Activated B cell treated with CpG ODN at 0.5 μM for 24 hours (primary cell): ENCODE measurements at regions not wholly inside any gene's neighbourhood (a gene's known extent, or its start where the extent isn't known, plus 50 kb on each side); places are given as distances from the start of the nearest gene placed in this dataset.

Source experiments
- ATAC-seq: fragments of 200-7000 bp; cut with Tn5 transposase; one replicate; pipeline ENCODE4 v1.10.0; 2021; ENCODE audit warnings: low read depth, mild to moderate bottlenecking, moderate library complexity
- CTCF ChIA-PET: fragments of 350-600 bp; sonication (Branson Sonifier 250); formaldehyde crosslinking; loops from one replicate; lab custom pipeline; 2021; ENCODE audit warnings: antibody characterized with exemption; lab: Charles Lee
- POLR2A ChIA-PET: fragments of 350-600 bp; sonication (Branson Sonifier 250); formaldehyde crosslinking; loops from one replicate; lab custom pipeline; 2021; ENCODE audit warnings: antibody characterized with exemption; lab: Charles Lee
- DNase-seq: peaks from one replicate; pipeline ENCODE4 v3.0.0; 2022
- H3K27ac Mint-ChIP-seq: one replicate; pipeline ENCODE4 v1.8.0; 2020; ENCODE audit warnings: mixed read lengths
- H3K27me3 Mint-ChIP-seq: one replicate; pipeline ENCODE4 v1.8.0; 2021; ENCODE audit warnings: mixed read lengths
- H3K36me3 Mint-ChIP-seq: one replicate; pipeline ENCODE4 v1.8.0; 2021; ENCODE audit warnings: low read depth, mixed read lengths
- H3K4me1 Mint-ChIP-seq: one replicate; pipeline ENCODE4 v1.8.0; 2021; ENCODE audit warnings: mixed read lengths
- H3K4me3 Mint-ChIP-seq: one replicate; pipeline ENCODE4 v1.8.0; 2020; ENCODE audit warnings: mild to moderate bottlenecking, mixed read lengths
- H3K9me3 Mint-ChIP-seq: one replicate; pipeline ENCODE4 v1.8.0; 2020; ENCODE audit warnings: mixed read lengths
- CTCF ChIP-seq: fragments of 200-600 bp; IDR thresholded peaks from one replicate; pipeline ENCODE4 v1.8.0; 2022; ENCODE audit warnings: antibody characterized with exemption, mild to moderate bottlenecking
- intact Hi-C: fragments of 100-400 bp; cut with micrococcal nuclease; formaldehyde crosslinking; loops from one replicate; pipeline ENCODE4 v1.15.1; 2024

- Mint-ChIP-seq H3K36me3 (no peaks in the 10 kb centered on the region), H3K4me3 (no peak overlapping the region), H3K27ac (no peak overlapping the region), H3K4me1 (no peaks in the 10 kb centered on the region), H3K9me3 (no peaks in the 10 kb centered on the region), H3K27me3 (peaks cover 3% of the 10 kb centered on the region)
- DNase-seq (no peak), ATAC-seq (no peak)
- CTCF ChIA-PET = no interaction called here
- intact Hi-C loops = no loop called here
- no peak for TF ChIP-seq CTCF
- POLR2A ChIA-PET = no interaction called here
These were observed 219.2 kb upstream of the P2RY1 start for GRCh38 chr3:152615681-152616080.

GRCh38 chr3:152617609-152618008 is 217.3 kb upstream of the P2RY1 start:
- Mint-ChIP-seq H3K36me3 (no peaks in the 10 kb centered on the region), H3K27ac (no peak overlapping the region), H3K4me3 (no peak overlapping the region), H3K9me3 (no peaks in the 10 kb centered on the region), H3K4me1 (no peaks in the 10 kb centered on the region), H3K27me3 (peaks cover 3% of the 10 kb centered on the region)
- ChIA-PET POLR2A (no interaction called here), CTCF (no interaction called here)
- ATAC-seq = no peak
- intact Hi-C loops = no loop called here
- no peak for DNase-seq
- no peak for TF ChIP-seq CTCF

GRCh38 chr3:152618529-152618928 is 216.4 kb upstream of the P2RY1 start:
- Mint-ChIP-seq H3K4me3 (no peak overlapping the region), H3K27me3 (peaks cover 4% of the 10 kb centered on the region), H3K4me1 (no peaks in the 10 kb centered on the region), H3K36me3 (no peaks in the 10 kb centered on the region), H3K27ac (no peak overlapping the region), H3K9me3 (no peaks in the 10 kb centered on the region)
- intact Hi-C loops = no loop called here
- no peak for ATAC-seq
- DNase-seq = no peak
- TF ChIP-seq CTCF = no peak
- ChIA-PET CTCF (no interaction called here), POLR2A (no interaction called here)

GRCh38 chr3:152619691-152620090 is 215.2 kb upstream of the P2RY1 start:
- DNase-seq (no peak), ATAC-seq (no peak)
- no peaks in the 10 kb centered on the region for H3K9me3 Mint-ChIP-seq
- intact Hi-C loops = no loop called here
- no peak overlapping the region for H3K27ac Mint-ChIP-seq
- POLR2A ChIA-PET = no interaction called here
- TF ChIP-seq CTCF = no peak
- H3K36me3 Mint-ChIP-seq = no peaks in the 10 kb centered on the region
- CTCF ChIA-PET = no interaction called here
- H3K4me1 Mint-ChIP-seq = no peaks in the 10 kb centered on the region
- H3K27me3 Mint-ChIP-seq = peaks cover 7% of the 10 kb centered on the region
- no peak overlapping the region for H3K4me3 Mint-ChIP-seq

GRCh38 chr3:152620395-152620794 is 214.5 kb upstream of the P2RY1 start:
- Mint-ChIP-seq H3K4me1 (no peaks in the 10 kb centered on the region), H3K27ac (no peak overlapping the region), H3K27me3 (peaks cover 4% of the 10 kb centered on the region), H3K4me3 (no peak overlapping the region), H3K36me3 (no peaks in the 10 kb centered on the region), H3K9me3 (no peaks in the 10 kb centered on the region)
- ATAC-seq (no peak), DNase-seq (no peak)
- POLR2A ChIA-PET = no interaction called here
- intact Hi-C loops = no loop called here
- CTCF ChIA-PET = no interaction called here
- TF ChIP-seq CTCF = no peak
